Right ventricle myocardium inferior (tissue), 1 donor: ENCODE measurements at regions not wholly inside any gene's neighbourhood (a gene's known extent, or its start where the extent isn't known, plus 50 kb on each side); places are given as distances from the start of the nearest gene placed in this dataset.
A peak's percentile ranks its signal among the peaks of the same experiment; 100 is the strongest.
"Not testable (repeated sequence)": the region's sequence is repeated elsewhere in the genome, so short reads cannot be mapped to it uniquely, and the experiment has no call there.

Experiments
- ATAC-seq: fragments of 200-7000 bp; cut with Tn5 transposase; one replicate; pipeline ENCODE4 v1.9.1; 2020; ENCODE audit warnings: mild to moderate bottlenecking, moderate library complexity
- DNase-seq: peaks from one replicate; pipeline ENCODE4 v3.0.0; 2021; ENCODE audit errors: missing footprints
- intact Hi-C: fragments of 100-400 bp; cut with DNase I; formaldehyde crosslinking; loops from one replicate; pipeline ENCODE4 v1.11.0; 2022
- donor health status: DM: no; HTN: yes; CAD: no; lungs with severe emphysema.

DNA sequence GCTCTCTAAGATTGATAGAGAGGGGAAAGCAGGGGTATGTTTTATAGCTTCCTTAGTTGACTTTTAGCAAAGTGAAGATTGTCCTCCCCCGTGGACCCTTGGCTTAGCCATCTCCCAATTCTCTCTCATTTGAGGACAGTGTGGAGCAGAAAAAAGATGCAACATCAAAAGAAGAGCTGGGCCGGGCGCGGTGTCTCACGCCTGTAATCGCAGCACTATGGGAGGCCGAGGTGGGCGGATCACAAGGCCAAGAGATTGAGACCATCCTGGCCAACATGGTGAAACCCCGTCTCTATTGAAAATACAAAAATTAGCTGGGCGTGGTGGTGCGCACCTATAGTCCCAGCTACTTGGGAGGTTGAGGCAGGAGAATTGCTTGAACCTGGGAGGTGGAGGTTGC, 187.9 kb upstream of the GATA6 start:
- intact Hi-C loops, DNase-seq, ATAC-seq: not testable (repeated sequence)

DNA sequence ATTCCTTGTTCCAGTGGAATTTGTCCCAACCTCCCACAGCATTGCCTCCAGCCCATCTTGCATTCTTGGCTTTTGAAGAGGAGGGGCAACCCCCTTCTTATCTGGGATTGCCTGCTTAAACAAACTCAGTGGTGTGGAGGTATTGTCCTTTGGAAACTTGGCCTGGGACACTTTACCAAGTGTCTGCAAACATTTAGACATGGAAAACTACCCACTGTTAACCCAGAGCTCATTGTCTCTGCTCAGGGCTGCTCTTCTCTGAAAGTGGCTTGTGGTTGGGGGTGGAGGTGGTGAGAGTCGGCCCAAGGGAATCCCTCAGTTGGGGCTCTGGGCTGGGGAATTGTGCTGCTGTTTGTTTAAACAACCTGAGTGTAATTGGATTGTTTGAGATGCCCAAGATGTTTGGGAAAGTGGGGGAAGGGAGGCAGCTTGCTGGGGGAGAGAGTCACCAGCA, 178.3 kb upstream of the GATA6 start:
- DNase-seq (no peak), ATAC-seq (no peak)
- intact Hi-C loops, result no loop called here

DNA sequence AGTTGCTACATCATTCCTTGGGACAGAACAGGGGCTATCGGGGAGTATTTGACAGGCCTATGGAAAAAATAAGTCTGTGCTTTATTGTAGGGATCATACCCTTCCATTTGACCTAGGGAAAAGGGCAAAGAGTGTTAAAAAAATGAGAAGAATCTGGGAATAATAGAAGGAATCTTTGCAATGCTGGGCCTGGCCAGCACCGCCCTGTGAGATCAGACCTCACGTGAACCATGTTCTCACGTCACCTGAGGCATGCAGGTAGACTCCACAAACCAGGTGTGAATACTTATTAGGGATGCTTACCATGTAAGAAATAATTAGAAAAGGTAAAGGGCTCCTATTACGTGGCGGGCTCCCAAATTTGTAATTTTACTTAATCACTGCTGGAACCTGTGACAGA, 177.5 kb upstream of the GATA6 start:
- intact Hi-C loops, result no loop called here
- DNase-seq (no peak), ATAC-seq (no peak)

DNA sequence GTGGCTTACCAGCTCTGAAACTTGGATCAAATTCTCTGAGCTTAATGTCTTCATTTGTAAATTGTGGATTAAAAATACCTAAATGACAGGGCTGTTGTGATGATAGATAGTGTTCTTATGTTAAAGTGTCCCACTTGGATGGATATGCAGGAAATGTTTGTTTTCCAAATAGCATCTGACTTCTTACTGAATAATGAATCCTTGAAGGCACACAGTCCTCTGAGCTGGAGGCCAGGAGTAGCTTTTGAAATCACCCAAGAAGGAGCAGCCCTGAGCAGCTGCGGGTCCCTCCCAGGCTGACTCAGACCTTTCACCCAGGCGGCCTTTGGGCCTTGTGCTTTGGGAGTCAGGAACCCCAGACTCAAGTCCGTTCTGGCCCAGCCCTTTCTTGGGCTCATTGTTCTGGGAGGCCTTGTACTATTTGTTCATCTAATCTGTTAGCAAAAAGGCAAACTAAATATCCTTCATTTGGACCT, 173.0 kb upstream of the GATA6 start:
- DNase-seq (no peak), ATAC-seq (peak; percentile 52)
- intact Hi-C loops, result loop anchor here (5.0 kb wide), 1 partner anchor 371 kb away; no protein-coding TSS in a partner anchor

DNA sequence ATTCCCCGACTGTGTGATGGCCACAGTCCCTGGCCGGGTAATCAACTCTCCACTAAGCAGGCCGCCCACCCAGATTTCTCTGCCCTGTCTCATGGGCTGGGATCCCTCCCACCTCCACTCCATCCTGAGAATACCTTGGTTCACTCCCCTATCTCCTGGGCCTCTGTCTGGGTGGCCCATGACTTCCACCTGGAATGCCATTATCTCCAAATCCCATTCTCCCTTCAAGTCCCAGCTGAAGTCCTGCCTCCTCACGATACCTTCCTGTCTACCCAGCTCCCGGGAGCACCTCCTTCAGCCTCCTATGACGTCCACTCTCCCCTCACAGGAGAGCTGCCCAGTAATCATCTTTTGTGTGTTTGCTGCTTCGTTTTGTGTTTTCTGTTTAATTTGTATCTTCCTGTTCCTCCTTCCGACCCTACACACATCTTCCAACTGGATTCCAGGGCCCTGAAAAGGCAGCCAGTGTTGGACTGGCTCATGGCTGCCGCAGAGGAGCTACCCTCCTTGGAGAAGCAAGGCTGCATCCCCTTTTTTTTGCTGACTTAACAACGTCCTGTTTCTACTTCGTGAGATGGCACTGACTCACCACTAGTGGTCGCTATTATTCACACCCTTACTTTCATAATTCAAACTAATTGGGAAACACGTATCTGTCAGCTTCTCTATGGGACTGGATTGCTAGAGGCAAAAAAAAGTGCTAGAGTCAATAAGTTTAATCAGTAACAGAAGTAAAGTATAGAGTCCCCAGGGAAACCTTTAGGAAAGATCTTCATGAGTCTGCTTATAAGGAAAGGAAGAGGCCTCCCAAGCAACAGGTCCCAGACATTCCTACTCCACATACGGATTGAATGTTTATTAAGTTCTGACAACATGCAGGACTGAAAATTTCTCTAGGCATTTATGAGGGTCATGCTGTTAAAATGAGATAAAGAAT, 171.9 kb upstream of the GATA6 start:
- DNase-seq (no peak), ATAC-seq (peak; percentile 63)
- intact Hi-C loops, result loop anchor here (2.0 to 5.0 kb wide), 4 partner anchors 91 to 563 kb away; partner anchors contain the start of gene GATA6

DNA sequence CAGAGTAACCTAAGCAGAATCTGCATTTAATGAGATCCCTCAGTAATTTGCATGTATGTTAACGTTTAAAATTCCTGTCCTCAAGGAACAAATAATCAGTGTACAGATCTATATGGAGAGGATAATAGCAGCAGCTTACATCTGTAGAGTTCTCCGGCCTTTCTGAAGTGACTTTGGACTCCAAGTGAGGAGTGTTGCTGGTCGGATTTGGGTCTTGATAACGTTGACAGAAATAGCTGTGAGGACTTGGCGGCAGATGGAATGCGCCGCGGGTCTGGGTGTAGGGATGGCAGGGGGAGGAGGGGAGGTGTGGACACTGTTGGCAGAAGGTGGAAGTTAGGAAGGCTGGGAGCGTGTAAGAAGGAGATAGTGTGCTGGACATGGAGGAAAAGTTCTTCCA, 170.9 kb upstream of the GATA6 start:
- peak; percentile 85 for ATAC-seq
- intact Hi-C loops, result loop anchor here (2.0 to 5.0 kb wide), 4 partner anchors 90 to 562 kb away; partner anchors contain the start of gene GATA6
- DNase-seq, result no peak

DNA sequence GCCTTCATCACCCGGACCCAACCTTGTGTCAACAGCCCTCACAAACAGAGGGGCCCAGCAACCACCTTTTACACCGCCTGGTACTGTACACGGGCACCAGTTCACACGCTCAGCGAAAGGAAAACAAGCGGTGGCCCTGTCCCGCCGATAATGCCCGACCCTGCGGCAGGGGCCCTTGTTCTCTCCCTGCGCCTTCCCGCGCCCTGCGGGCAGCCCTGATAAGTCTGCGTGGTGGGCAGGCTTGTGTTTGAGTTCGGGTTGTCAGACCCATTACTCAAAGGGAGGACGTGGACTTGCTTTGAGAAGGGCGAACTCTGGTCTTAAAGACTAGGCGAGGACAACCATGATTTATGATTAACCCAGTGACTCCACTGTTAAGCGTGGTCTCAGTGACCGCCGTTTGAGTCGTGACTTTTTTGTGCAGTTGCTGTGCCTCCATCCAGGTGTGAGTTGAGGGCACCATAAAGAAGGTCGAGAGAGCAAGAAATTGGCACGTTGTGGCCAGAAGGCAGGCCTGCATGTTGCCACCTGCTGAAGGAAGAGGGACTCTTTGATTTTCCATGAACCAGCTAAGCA, 167.4 kb upstream of the GATA6 start:
- ATAC-seq (no peak), DNase-seq (no peak)
- intact Hi-C loops, result no loop called here

DNA sequence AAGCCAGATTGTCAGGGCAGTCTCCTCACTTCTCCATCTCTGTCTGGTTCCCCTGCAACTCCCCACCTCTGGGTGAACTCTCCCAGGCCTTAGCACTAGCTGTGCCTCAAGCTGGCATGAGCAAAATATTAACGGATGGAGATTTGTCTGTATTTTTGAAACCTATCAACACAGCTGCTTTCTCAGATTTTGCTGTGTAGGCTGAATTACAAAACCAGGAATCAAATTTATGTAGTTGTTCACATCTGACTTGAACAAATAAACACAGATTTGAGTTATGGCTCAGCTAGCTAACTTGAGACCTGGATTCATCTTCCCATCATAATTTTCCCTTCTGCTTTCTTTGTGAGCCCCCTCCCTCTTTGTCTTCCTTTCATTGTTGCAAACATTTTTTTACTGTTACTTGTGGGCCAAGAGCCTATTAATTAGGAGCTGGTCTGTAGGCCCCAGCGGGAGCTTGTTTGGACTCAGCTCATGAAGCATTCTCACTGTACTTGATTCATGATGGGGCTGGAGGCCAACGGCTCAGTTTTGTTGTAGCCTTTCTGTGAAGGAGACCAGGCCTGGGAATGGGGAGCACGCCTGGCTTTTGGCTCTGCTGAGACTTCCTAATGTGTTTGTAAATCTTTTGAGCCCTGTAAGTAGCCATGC, 164.1 kb upstream of the GATA6 start:
- peak; percentile 80 for DNase-seq
- intact Hi-C loops, result no loop called here
- peak; percentile 69 for ATAC-seq

DNA sequence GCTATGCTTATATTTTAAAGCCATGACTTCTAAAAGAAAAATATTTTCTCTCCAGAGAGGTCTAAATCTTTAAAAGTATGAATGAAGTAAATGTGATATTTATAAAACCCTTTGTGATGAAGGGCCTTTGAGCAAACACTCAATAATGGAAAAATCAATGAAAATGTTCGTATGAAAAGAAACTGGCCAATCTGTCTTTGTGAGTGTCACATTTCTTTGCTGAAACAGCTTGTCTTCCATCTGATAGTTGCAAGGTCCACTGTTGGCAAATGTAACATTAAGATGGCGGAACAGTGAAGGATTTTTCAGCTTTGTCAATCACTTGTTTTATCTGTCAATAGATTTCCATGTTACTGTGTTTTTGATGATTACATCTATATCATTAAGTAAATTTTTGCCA, 162.9 kb upstream of the GATA6 start:
- intact Hi-C loops, result no loop called here
- no peak for DNase-seq
- ATAC-seq, result no peak

DNA sequence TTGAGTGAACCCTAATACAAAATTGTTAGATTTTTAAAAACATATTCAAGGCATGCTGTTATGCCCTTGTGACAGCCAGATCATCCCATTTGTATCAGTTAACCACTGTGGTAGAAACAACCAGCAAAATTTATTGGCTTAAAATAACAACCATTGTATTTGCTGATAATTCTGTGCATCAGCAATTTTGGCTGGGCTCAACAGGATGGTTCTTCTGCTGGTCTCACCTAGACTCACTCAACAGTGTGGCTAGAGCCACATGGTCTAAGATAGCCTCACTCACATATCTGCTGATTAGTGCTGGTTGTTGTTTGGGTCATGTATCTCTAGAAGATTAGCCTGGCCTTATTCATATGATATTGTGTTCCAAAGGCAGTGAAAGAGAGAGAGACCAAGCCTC, 160.1 kb upstream of the GATA6 start:
- intact Hi-C loops, result no loop called here
- DNase-seq (no peak), ATAC-seq (no peak)

DNA sequence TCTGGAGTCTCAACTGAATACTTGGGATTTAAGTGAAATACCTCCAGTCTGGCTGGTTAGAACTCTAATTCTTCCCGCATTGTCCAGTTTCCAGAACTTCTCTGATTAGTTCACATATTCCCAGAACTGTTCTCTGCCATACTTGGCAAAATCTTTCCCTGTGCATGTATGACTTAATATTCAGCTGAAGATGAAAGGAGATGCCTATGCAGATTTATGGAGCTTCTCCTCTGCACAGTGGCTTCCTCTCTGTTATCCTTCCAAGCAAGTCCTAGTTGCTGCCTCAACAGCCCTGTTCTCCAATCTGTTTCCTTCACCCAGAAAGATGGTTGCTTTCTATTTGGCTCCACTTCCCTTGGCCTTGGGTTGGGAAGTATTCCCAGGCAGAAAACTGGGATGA, 155.4 kb upstream of the GATA6 start:
- DNase-seq (no peak), ATAC-seq (no peak)
- intact Hi-C loops, result no loop called here

DNA sequence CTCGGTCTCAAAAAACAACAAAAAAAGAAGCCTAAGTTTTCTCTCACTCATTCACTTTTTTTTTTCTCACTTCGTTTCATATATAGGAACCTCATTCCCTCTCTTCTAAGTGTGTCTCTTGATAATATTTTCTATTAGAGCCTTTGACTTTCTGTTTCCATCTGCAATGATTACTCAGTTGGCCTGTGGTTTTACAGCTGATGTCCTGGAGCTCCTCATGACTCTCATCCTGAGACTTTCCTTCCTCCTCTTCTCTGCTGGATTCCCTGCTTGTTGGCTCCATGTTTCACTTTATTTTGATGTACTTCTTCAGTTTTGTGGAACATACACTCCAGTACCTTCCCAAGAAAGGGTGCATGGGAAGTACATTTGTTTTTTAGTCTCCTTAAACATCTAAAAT, 154.2 kb upstream of the GATA6 start:
- intact Hi-C loops, result no loop called here
- ATAC-seq, result no peak
- DNase-seq, result no peak

DNA sequence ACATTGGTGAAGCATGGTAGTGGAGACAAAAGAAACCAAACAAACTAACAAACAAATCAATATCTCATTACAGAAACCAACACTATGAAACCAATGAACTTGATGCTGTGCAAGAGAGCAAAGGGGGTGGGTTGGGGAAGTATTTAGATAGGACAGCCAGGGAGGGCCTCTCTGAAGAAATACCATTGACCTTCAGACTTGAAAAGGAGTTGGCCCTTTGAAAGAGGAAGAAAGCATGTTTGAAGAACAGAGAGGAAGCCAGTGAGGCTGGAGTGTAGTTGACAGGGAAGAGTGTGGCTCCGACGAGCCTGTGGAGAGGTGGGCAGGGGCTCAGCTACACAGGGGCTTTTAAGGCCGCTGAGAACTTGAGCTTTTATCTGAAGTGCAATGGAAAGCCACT, 151.0 kb upstream of the GATA6 start:
- no peak for DNase-seq
- no peak for ATAC-seq
- intact Hi-C loops, result no loop called here

DNA sequence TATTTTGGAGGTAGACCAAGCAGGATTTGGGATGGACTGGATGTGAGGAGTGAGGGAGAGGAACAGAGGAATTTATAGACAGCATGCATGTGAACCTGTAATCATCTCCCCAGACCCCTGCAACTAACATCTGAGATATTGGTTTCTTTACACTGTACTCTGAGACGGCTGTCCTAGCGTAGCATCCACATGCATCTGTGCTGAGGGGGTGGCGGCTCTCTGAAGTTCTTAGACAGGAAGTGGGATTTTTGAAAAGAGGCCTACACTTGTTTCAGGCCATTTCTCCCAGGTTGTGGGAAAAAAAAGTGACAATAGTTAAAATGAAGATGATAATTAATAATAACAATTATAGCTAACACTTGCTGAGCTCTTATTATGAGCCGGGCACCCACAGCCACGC, 150.2 kb upstream of the GATA6 start:
- no peak for ATAC-seq

DNA sequence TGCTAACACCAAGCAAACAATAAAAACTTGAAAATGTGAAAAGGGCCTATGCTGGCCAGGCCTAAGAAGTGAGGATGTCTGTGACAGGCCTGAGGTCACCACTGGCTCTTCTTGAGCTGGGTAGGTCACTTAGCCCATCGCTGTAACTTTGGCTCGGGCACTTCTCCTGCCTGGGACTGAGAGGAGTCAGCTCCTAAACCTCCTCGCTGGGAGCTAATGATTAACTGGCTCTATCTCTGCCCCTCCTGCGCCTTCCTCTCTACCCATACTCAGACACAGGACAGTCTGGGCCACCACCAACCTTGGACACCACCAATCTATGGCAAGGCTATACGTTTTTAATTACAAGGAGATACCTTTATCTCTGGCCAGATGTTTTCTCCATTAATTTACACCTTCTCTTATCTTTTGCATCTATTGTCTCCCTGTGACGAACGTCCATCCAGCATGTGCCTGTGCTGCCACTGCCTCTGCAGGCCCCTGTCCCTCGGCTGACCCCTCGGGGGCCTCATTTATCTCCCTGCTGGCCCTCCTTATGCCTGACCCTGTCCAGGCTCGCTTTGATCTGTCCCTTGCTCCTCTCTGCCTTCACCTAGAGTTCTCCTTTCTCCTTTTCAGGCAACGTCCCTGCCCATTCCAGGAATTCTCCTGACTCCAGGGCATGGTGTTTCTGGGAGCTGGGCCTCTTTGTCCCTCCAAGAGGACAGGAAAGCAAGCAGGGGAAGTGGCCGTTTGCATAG, 149.1 kb upstream of the GATA6 start:
- ATAC-seq (no peak), DNase-seq (no peak)
- intact Hi-C loops, result no loop called here

More for the DNA sequence above, 150.2 kb upstream of the GATA6 start:
- intact Hi-C loops, result no loop called here
- DNase-seq, result no peak

DNA sequence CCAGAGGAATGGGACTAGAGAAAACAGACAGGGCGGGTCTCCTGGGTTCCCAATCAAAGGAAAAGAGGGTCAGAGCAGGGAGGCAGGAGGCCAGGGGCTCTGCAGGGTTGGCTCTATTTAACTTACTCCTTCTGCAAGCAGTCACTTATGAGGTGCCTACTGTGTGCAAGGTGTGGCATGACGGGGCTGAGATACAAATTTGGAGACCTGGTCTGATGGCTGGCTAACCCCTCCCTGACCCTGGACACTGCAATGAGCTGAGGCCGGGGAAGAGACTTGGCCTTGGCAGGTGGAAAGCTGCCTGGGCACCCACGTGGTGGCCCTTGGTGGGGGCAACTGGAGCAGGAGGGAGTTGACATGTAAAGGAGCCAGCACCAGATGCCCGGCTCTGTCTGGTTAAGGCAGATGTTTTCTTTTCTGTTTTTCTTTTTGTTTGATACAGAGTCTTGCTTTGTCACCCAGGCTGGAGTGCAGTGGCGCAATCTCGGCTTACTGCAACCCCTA, 148.5 kb upstream of the GATA6 start:
- DNase-seq (no peak), ATAC-seq (no peak)
- intact Hi-C loops, result no loop called here

DNA sequence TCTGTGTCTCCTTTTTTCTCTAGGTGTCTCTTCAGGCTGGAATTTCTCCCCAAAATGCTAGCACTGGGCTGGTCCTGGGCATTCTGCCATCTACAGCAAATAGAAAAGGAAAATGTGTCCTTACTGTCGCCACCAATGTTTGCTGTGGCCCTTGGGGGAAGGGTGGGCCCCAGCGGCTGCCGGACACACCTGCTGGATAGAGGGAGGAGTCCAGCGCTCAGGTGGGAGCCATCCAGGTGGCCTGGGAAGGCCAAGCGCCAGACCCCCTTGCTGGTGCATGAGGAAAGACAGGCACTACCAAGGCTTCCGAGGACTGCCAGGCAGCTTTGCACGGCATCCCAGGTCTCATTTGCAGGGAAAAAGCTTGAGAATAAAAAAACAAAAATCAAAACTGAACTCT, 147.7 kb upstream of the GATA6 start:
- ATAC-seq (no peak), DNase-seq (no peak)
- intact Hi-C loops, result no loop called here

DNA sequence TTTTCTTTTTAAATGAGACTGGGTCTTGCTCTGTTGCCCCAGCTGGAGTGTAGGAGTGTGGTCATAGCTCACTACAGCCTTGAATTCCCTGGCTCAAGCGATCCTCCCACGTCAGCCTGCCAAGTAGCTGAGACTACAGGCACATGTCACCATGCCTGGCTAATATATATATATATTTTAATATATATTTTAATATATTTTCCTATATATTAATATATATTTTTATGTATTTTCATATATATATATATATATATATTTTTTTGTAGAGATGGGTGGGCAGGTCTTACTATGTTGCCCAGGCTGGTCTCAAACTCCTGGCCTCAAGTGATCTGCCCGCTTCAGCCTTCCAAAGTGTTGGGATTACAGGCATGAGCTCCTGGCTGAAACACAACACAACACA, 144.5 kb upstream of the GATA6 start:
- no peak for ATAC-seq
- DNase-seq, result no peak
- intact Hi-C loops, result no loop called here

DNA sequence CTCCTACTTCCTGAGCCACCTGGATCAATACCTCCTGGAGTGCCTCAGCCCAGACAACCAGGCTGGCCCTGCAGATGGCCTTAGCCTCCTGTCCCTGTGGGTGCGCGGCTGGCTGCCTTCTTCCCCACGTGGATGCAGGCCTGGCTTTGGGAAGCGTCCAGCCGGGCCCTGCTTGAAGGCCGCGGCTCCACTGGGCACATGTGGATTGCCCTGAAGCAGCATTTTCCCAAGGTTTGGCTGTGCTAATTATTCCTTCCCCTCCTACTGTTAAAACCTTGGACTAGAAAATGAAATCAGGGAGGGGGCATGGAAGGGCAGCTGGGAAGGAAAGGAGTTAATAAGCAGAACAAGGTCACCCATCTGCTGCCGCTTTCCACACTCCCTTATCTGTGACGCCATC, 143.0 kb upstream of the GATA6 start:
- ATAC-seq (no peak), DNase-seq (no peak)
- intact Hi-C loops, result no loop called here
